Epithelial cell of proximal tubule (primary cell): ENCODE measurements at regions not wholly inside any gene's neighbourhood (a gene's known extent, or its start where the extent isn't known, plus 50 kb on each side); places are given as distances from the start of the nearest gene placed in this dataset.

Source experiments
- DNase-seq: peaks from one replicate; pipeline ENCODE4 v3.0.0-alpha.2; 2011; ENCODE audit warnings: low read depth
- H3K4me3 ChIP-seq: 2 replicates; pipeline ENCODE4 v1.5.1; 2011; ENCODE audit warnings: low read depth, mild to moderate bottlenecking, low read length
- CTCF ChIP-seq: conservative IDR thresholded peaks from 2 replicates; pipeline ENCODE4 v1.5.1; 2012; ENCODE audit warnings: low read depth, mild to moderate bottlenecking, low read length

GRCh38 chr9:106621313-106622163, 241.4 kb upstream of the ZNF462 start:
- TF ChIP-seq CTCF, result no peak
- no peak overlapping the region for H3K4me3 ChIP-seq
- DNase-seq, result no peak

- TF ChIP-seq CTCF, result no peak
- H3K4me3 ChIP-seq, result no peak overlapping the region
- no peak for DNase-seq
Measured at GRCh38 chr9:106622164-106622487, 240.8 kb upstream of the ZNF462 start.

- TF ChIP-seq CTCF, result no peak
- no peak for DNase-seq
Measured at GRCh38 chr9:106623558-106623957, 239.4 kb upstream of the ZNF462 start.

GRCh38 chr9:106625259-106625789, 237.6 kb upstream of the ZNF462 start:
- no peak for DNase-seq
- H3K4me3 ChIP-seq, result no peak overlapping the region
- TF ChIP-seq CTCF, result no peak

More at GRCh38 chr9:106623558-106623957, 239.4 kb upstream of the ZNF462 start:
- no peak overlapping the region for H3K4me3 ChIP-seq

GRCh38 chr9:106626936-106627335, 236.0 kb upstream of the ZNF462 start:
- no peak for TF ChIP-seq CTCF
- H3K4me3 ChIP-seq, result no peak overlapping the region
- DNase-seq, result no peak

- DNase-seq, result peak; percentile 38
- TF ChIP-seq CTCF, result no peak
- H3K4me3 ChIP-seq, result no peak overlapping the region
Measured at GRCh38 chr9:106632621-106633020, 230.3 kb upstream of the ZNF462 start.

- no peak overlapping the region for H3K4me3 ChIP-seq
- no peak for DNase-seq
- no peak for TF ChIP-seq CTCF
Measured at GRCh38 chr9:106634183-106634582, 228.8 kb upstream of the ZNF462 start.
